ENCODE measurements at regions not wholly inside any gene's neighbourhood (a gene's known extent, or its start where the extent isn't known, plus 50 kb on each side); places are given as distances from the start of the nearest gene placed in this dataset.
"Not testable (repeated sequence)": the region's sequence is repeated elsewhere in the genome, so short reads cannot be mapped to it uniquely, and the experiment has no call there.

GRCh38 chr1:55888685-55889317 lies 673.6 kb upstream of the USP24 start:
- DNase-seq = no peak

GRCh38 chr1:55886856-55887712 lies 671.9 kb upstream of the USP24 start:
- no peak for DNase-seq

GRCh38 chr1:55885619-55886018 lies 670.5 kb upstream of the USP24 start:
- no peak for DNase-seq

GRCh38 chr1:55882931-55883330 lies 667.8 kb upstream of the USP24 start:
- no peak for DNase-seq

GRCh38 chr1:55879346-55879745 lies 664.2 kb upstream of the USP24 start:
- no peak for DNase-seq

- DNase-seq = no peak
These were observed 662.5 kb upstream of the USP24 start for GRCh38 chr1:55877437-55878232.

GRCh38 chr1:55876276-55877060 lies 661.3 kb upstream of the USP24 start:
- no peak for DNase-seq

GRCh38 chr1:55870106-55870505 lies 654.9 kb upstream of the USP24 start:
- DNase-seq = no peak

GRCh38 chr1:55869065-55869464 lies 653.9 kb upstream of the USP24 start:
- DNase-seq = no peak

GRCh38 chr1:55868026-55868425 lies 652.9 kb upstream of the USP24 start:
- DNase-seq = no peak

- DNase-seq = no peak
These were observed 652.2 kb upstream of the USP24 start for GRCh38 chr1:55867304-55867843.

GRCh38 chr1:55865778-55866177 lies 650.6 kb upstream of the USP24 start:
- DNase-seq = not testable (repeated sequence)

- DNase-seq = no peak
These were observed 649.1 kb upstream of the USP24 start for GRCh38 chr1:55864251-55864650.

- no peak for DNase-seq
These were observed 646.6 kb upstream of the USP24 start for GRCh38 chr1:55861676-55862340.

GRCh38 chr1:55860798-55861519 lies 645.8 kb upstream of the USP24 start:
- DNase-seq = no peak

- DNase-seq = no peak
These were observed 645.2 kb upstream of the USP24 start for GRCh38 chr1:55860326-55860725.

GRCh38 chr1:55854911-55855310 lies 639.7 kb upstream of the USP24 start:
- DNase-seq = no peak

- DNase-seq = no peak
These were observed 633.7 kb upstream of the USP24 start for GRCh38 chr1:55848906-55849305.

GRCh38 chr1:55846051-55846450 lies 630.9 kb upstream of the USP24 start:
- DNase-seq = no peak

GRCh38 chr1:55844322-55844721 lies 629.2 kb upstream of the USP24 start:
- DNase-seq = no peak

GRCh38 chr1:55839626-55840025 lies 624.5 kb upstream of the USP24 start:
- DNase-seq = no peak

All from stimulated activated CD4-positive, alpha-beta T cell treated with anti-CD3 and anti-CD28 coated beads, Interleukin-4, amount 100 ng/mL, for 4 hours (primary cell).